Astrocyte (in vitro differentiated cells and primary cell): ENCODE measurements at regions not wholly inside any gene's neighbourhood (a gene's known extent, or its start where the extent isn't known, plus 50 kb on each side); places are given as distances from the start of the nearest gene placed in this dataset.

ENCODE experiments used
- DNase-seq: peaks from one replicate; pipeline ENCODE4 v3.0.0-alpha.2; 2010; ENCODE audit warnings: low read depth
- FAIRE-seq: peaks from 2 replicates; lab custom pipeline; 2011; peaks lifted over from hg19 to GRCh38; lab: Jason Lieb, UNC
- H2AFZ ChIP-seq: 2 replicates; pipeline ENCODE4 v1.6.0; 2012; ENCODE audit warnings: low read depth, low read length, inconsistent platforms
- H3K27ac ChIP-seq: 2 replicates; pipeline ENCODE4 v1.5.1; 2011; ENCODE audit warnings: low read depth, low read length, inconsistent platforms
- H3K27me3 ChIP-seq: 2 replicates; pipeline ENCODE4 v1.6.0; 2011; ENCODE audit warnings: low read length, inconsistent platforms; ENCODE audit not compliant: insufficient read depth
- H3K36me3 ChIP-seq: 2 replicates; pipeline ENCODE4 v1.5.1; 2011; ENCODE audit warnings: low read length, inconsistent platforms; ENCODE audit not compliant: insufficient read depth
- H3K4me1 ChIP-seq: 2 replicates; pipeline ENCODE4 v1.5.1; 2011; ENCODE audit warnings: low read length, inconsistent platforms; ENCODE audit not compliant: insufficient read depth
- H3K4me2 ChIP-seq: 2 replicates; pipeline ENCODE4 v1.6.0; 2012; ENCODE audit warnings: low read length, inconsistent platforms
- H3K4me3 ChIP-seq: 2 replicates; pipeline ENCODE4 v1.5.1; 2011; ENCODE audit warnings: low read depth, mild to moderate bottlenecking, low read length, inconsistent platforms; ENCODE audit not compliant: insufficient read depth
- H3K79me2 ChIP-seq: 2 replicates; pipeline ENCODE4 v1.6.0; 2012; ENCODE audit warnings: mild to moderate bottlenecking, low read length, inconsistent platforms; ENCODE audit not compliant: insufficient read depth
- H3K9ac ChIP-seq: 2 replicates; pipeline ENCODE4 v1.6.0; 2012; ENCODE audit warnings: mild to moderate bottlenecking, low read length, inconsistent platforms
- H3K9me3 ChIP-seq: 2 replicates; pipeline ENCODE4 v1.5.1; 2012; ENCODE audit warnings: low read depth, mild to moderate bottlenecking, low read length, inconsistent platforms; ENCODE audit not compliant: insufficient read depth
- H4K20me1 ChIP-seq: 2 replicates; pipeline ENCODE4 v1.6.0; 2012; ENCODE audit warnings: low read length, inconsistent platforms; ENCODE audit not compliant: insufficient read depth
- H3K27ac Mint-ChIP-seq: one replicate; pipeline ENCODE4 v1.8.0; 2021; ENCODE audit warnings: mild to moderate bottlenecking, mixed read lengths; ENCODE audit not compliant: unreplicated experiment
- H3K27me3 Mint-ChIP-seq: one replicate; pipeline ENCODE4 v1.8.0; 2021; ENCODE audit warnings: low read depth, mixed read lengths; ENCODE audit not compliant: unreplicated experiment
- H3K36me3 Mint-ChIP-seq: one replicate; pipeline ENCODE4 v1.8.0; 2021; ENCODE audit warnings: low read depth, mixed read lengths; ENCODE audit not compliant: unreplicated experiment
- H3K4me1 Mint-ChIP-seq: one replicate; pipeline ENCODE4 v1.8.0; 2021; ENCODE audit warnings: low read depth, mixed read lengths; ENCODE audit not compliant: unreplicated experiment
- H3K4me3 Mint-ChIP-seq: one replicate; pipeline ENCODE4 v1.8.0; 2021; ENCODE audit warnings: mild to moderate bottlenecking, moderate library complexity, mixed read lengths; ENCODE audit not compliant: unreplicated experiment
- H3K9me3 Mint-ChIP-seq: one replicate; pipeline ENCODE4 v1.8.0; 2021; ENCODE audit warnings: mild to moderate bottlenecking, mixed read lengths; ENCODE audit not compliant: unreplicated experiment
- EZH2 ChIP-seq: IDR thresholded peaks from 2 replicates; pipeline ENCODE4 v1.6.1; 2012; ENCODE audit warnings: mild to moderate bottlenecking, low read length, inconsistent platforms; ENCODE audit not compliant: insufficient read depth
- TF ChIP-seq, protein P1 (sequence below): IDR thresholded peaks from 2 replicates; pipeline ENCODE4 v1.5.1; 2011; ENCODE audit warnings: low read depth, mild to moderate bottlenecking, inconsistent platforms, low read length, moderate library complexity; ENCODE audit not compliant: insufficient read depth

DNA sequence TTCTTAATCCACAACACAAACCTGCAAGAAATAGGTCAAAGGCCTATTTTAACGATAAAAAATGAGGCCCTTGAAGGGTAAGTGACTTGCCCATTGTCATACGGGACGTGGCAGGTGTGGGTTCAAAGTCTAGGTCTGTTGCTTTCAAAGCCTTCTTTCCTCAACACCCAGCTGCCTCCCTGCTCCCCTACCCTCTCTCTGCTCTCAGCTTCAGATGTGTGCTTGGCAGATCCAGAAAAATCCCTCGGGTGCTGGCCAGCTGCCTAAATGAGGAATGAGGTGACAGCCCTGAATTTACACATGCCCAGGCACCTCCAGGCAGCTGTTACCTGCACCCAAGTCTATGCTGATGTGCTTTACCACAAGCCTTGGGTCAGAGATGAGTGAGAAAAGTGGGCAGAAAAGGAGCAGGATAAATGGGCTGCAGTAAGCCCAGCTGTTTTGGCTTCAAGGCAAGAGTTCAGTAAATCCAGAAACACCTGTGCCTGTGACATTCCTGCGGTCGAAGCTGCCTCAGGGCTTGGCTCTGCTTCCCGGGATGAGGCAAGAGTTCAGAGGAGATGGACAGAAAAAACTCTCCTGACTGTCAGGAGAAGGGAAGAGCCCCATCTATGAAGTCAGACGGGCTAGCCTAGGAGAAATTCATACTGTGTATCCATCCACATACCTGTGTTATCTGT lies 49.9 kb upstream of the LDLRAD3 start:
- H3K27ac Mint-ChIP-seq = no peak overlapping the region
- no peaks in the 10 kb centered on the region for H3K36me3 ChIP-seq
- no peak overlapping the region for H3K4me2 ChIP-seq
- no peaks in the 10 kb centered on the region for H3K9me3 Mint-ChIP-seq
- peaks cover 8% of the 10 kb centered on the region for H3K27me3 Mint-ChIP-seq
- H3K27ac ChIP-seq = no peak overlapping the region
- no peaks in the 10 kb centered on the region for H3K4me1 ChIP-seq
- no peak overlapping the region for H3K4me3 ChIP-seq
- no peak for DNase-seq
- no peak overlapping the region for H3K9ac ChIP-seq
- H3K27me3 ChIP-seq = no peaks in the 10 kb centered on the region
- no peaks in the 10 kb centered on the region for H3K79me2 ChIP-seq
- no peaks in the 10 kb centered on the region for H3K36me3 Mint-ChIP-seq
- no peaks in the 10 kb centered on the region for H4K20me1 ChIP-seq
- H3K4me3 Mint-ChIP-seq = no peak overlapping the region
- H3K4me1 Mint-ChIP-seq = no peaks in the 10 kb centered on the region
- FAIRE-seq = no peak
- TF ChIP-seq, protein P1, sequence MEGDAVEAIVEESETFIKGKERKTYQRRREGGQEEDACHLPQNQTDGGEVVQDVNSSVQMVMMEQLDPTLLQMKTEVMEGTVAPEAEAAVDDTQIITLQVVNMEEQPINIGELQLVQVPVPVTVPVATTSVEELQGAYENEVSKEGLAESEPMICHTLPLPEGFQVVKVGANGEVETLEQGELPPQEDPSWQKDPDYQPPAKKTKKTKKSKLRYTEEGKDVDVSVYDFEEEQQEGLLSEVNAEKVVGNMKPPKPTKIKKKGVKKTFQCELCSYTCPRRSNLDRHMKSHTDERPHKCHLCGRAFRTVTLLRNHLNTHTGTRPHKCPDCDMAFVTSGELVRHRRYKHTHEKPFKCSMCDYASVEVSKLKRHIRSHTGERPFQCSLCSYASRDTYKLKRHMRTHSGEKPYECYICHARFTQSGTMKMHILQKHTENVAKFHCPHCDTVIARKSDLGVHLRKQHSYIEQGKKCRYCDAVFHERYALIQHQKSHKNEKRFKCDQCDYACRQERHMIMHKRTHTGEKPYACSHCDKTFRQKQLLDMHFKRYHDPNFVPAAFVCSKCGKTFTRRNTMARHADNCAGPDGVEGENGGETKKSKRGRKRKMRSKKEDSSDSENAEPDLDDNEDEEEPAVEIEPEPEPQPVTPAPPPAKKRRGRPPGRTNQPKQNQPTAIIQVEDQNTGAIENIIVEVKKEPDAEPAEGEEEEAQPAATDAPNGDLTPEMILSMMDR = no peak
- TF ChIP-seq EZH2 = no peak
- H2AFZ ChIP-seq = no peak overlapping the region
- H3K9me3 ChIP-seq = no peaks in the 10 kb centered on the region
